PC-3 (cell line): ENCODE measurements at regions not wholly inside any gene's neighbourhood (a gene's known extent, or its start where the extent isn't known, plus 50 kb on each side); places are given as distances from the start of the nearest gene placed in this dataset.

Source experiments
- ATAC-seq: fragments of 200-7000 bp; cut with Tn5 transposase; 2 replicates; pipeline ENCODE4 v1.9.1; 2020; ENCODE audit warnings: mild to moderate bottlenecking, moderate library complexity
- BruUV-seq: library from RNA; stranded (reverse); fragments of 400-500 nt; replicated peaks from 2 replicates; lab custom pipeline; 2021; lab: Mats Ljungman, UMichigan
- CTCF ChIA-PET: fragments of 300-600 bp; sonication (Branson Sonifier 250); formaldehyde crosslinking; loops from one replicate; lab custom pipeline; 2022; ENCODE audit warnings: antibody characterized with exemption; lab: Charles Lee
- POLR2A ChIA-PET: fragments of 300-600 bp; sonication (Branson Sonifier 250); formaldehyde crosslinking; loops from one replicate; lab custom pipeline; 2022; ENCODE audit warnings: antibody characterized with exemption; ENCODE audit not compliant: unreplicated experiment; lab: Charles Lee
- DNase-seq: peaks from one replicate; pipeline ENCODE4 v3.0.0-alpha.2; 2015
- H2AFZ ChIP-seq: fragments of 300-600 bp; sonication (generic); 2 replicates; pipeline ENCODE4 v1.6.0; 2016; ENCODE audit warnings: antibody characterized with exemption, low read length
- H3F3A ChIP-seq: fragments of 300-600 bp; sonication (generic); one replicate; pipeline ENCODE4 v1.6.0; 2017; ENCODE audit warnings: antibody characterized with exemption, low read length, control low read depth, mild to moderate bottlenecking; ENCODE audit not compliant: unreplicated experiment
- H3K27ac ChIP-seq: fragments of 300-600 bp; sonication (generic); 2 replicates; pipeline ENCODE4 v1.5.1; 2016; ENCODE audit warnings: mild to moderate bottlenecking, low read length
- H3K27me3 ChIP-seq: fragments of 300-600 bp; sonication (generic); 2 replicates; pipeline ENCODE4 v1.6.1; 2016; ENCODE audit warnings: low read length, mixed read lengths
- H3K36me3 ChIP-seq: fragments of 300-600 bp; sonication (generic); 2 replicates; pipeline ENCODE4 v1.6.1; 2016; ENCODE audit warnings: low read depth, mixed run types, low read length, mixed read lengths
- H3K4me1 ChIP-seq: fragments of 300-600 bp; sonication (generic); 2 replicates; pipeline ENCODE4 v1.5.1; 2016; ENCODE audit warnings: low read length; ENCODE audit not compliant: insufficient read depth
- H3K4me2 ChIP-seq: fragments of 300-600 bp; sonication (generic); 2 replicates; pipeline ENCODE4 v1.6.0; 2016; ENCODE audit warnings: low read length
- H3K4me3 ChIP-seq: fragments of 300-600 bp; sonication (generic); 2 replicates; pipeline ENCODE4 v1.5.1; 2016; ENCODE audit warnings: mild to moderate bottlenecking, low read length, mixed read lengths
- H3K79me2 ChIP-seq: fragments of 300-600 bp; sonication (generic); 2 replicates; pipeline ENCODE4 v1.6.1; 2017; ENCODE audit warnings: low read length, mixed read lengths
- H3K9ac ChIP-seq: fragments of 300-600 bp; sonication (generic); 2 replicates; pipeline ENCODE4 v1.6.0; 2016; ENCODE audit warnings: mild to moderate bottlenecking, low read length
- H3K9me2 ChIP-seq: fragments of 300-600 bp; sonication (generic); replicated peaks from 2 replicates; pipeline ENCODE4 v1.6.1; 2016; ENCODE audit warnings: mixed run types, low read length, mixed read lengths
- H3K9me3 ChIP-seq: fragments of 300-600 bp; sonication (generic); 2 replicates; pipeline ENCODE4 v1.6.1; 2016; ENCODE audit warnings: low read length, mixed read lengths
- H4K20me1 ChIP-seq: fragments of 300-600 bp; sonication (generic); 2 replicates; pipeline ENCODE4 v1.6.1; 2016; ENCODE audit warnings: low read length, mixed read lengths
- CTCF ChIP-seq: fragments of 300-600 bp; sonication (generic); conservative IDR thresholded peaks from 2 replicates; pipeline ENCODE4 v1.5.1; 2017; ENCODE audit warnings: antibody characterized with exemption, low read depth, mild to moderate bottlenecking, low read length
- EZH2 ChIP-seq: fragments of 300-600 bp; sonication (generic); IDR thresholded peaks from one replicate; pipeline ENCODE4 v1.6.1; 2017; ENCODE audit warnings: antibody characterized with exemption, mild to moderate bottlenecking, low read length; ENCODE audit not compliant: unreplicated experiment
- EZH2phosphoT487 ChIP-seq: fragments of 300-600 bp; sonication (generic); IDR thresholded peaks from 2 replicates; pipeline ENCODE4 v1.6.1; 2018; ENCODE audit warnings: mild to moderate bottlenecking, antibody characterized with exemption, low read length, borderline replicate concordance
- intact Hi-C: fragments of 100-400 bp; cut with micrococcal nuclease; formaldehyde crosslinking; loops from 2 replicates; pipeline ENCODE4 v1.9.0; 2023

- H3K4me3 ChIP-seq: no peak overlapping the region
- H3K9ac ChIP-seq: no peak overlapping the region
- intact Hi-C loops: loop anchor here (5.0 kb wide), 1 partner anchor 1133 kb away; the partner anchor contains the start of gene MEIS1
- ATAC-seq (no peak), DNase-seq (no peak)
- H2AFZ ChIP-seq: no peak overlapping the region
- TF ChIP-seq EZH2phosphoT487 (no peak), CTCF (no peak), EZH2 (no peak)
- H3K27me3 ChIP-seq: no peaks in the 10 kb centered on the region
- POLR2A ChIA-PET: no interaction called here
- peaks cover 60% of the 10 kb centered on the region for H3K4me1 ChIP-seq
- no peaks in the 10 kb centered on the region for H3K79me2 ChIP-seq
- H3K36me3 ChIP-seq: no peaks in the 10 kb centered on the region
- no TSS peak for BruUV-seq
- no peaks in the 10 kb centered on the region for H3K9me3 ChIP-seq
- CTCF ChIA-PET: no interaction called here
- H3K27ac ChIP-seq: no peak overlapping the region
- H4K20me1 ChIP-seq: no peaks in the 10 kb centered on the region
- no peaks in the 10 kb centered on the region for H3K9me2 ChIP-seq
- H3K4me2 ChIP-seq: no peak overlapping the region
- peaks cover 8% of the 10 kb centered on the region for H3F3A ChIP-seq
Observed at GRCh38 chr2:67570611-67571010, 173.5 kb downstream of the ETAA1 start.

GRCh38 chr2:67571785-67572718, 174.9 kb downstream of the ETAA1 start:
- Histone ChIP-seq H3F3A (peaks cover 6% of the 10 kb centered on the region), H2AFZ (no peak overlapping the region), H3K9ac (peak overlapping the region; percentile 34; the same call in 1 of the 2 replicates), H3K9me2 (no peaks in the 10 kb centered on the region), H3K4me1 (peaks cover 46% of the 10 kb centered on the region), H4K20me1 (no peaks in the 10 kb centered on the region), H3K4me3 (no peak overlapping the region), H3K36me3 (no peaks in the 10 kb centered on the region), H3K27me3 (no peaks in the 10 kb centered on the region), H3K4me2 (peak overlapping the region; percentile 38), H3K79me2 (no peaks in the 10 kb centered on the region), H3K27ac (peak overlapping the region; percentile 86), H3K9me3 (no peaks in the 10 kb centered on the region)
- ChIA-PET CTCF (no interaction called here), POLR2A (interaction anchor here (0.6 kb wide), 1 partner anchor 69 kb away, joined by 3 read pairs; no protein-coding TSS in a partner anchor)
- TF ChIP-seq EZH2phosphoT487: no peak
- TF ChIP-seq EZH2: no peak
- no peak for TF ChIP-seq CTCF
- peak; percentile 53 for ATAC-seq
- intact Hi-C loops: loop anchor here (2.0 to 5.0 kb wide), 2 partner anchors 27 to 1135 kb away; partner anchors contain the start of gene MEIS1
- BruUV-seq: no TSS peak
- peak; percentile 94 for DNase-seq
